ENCODE measurements at regions not wholly inside any gene's neighbourhood (a gene's known extent, or its start where the extent isn't known, plus 50 kb on each side); places are given as distances from the start of the nearest gene placed in this dataset.

DNA sequence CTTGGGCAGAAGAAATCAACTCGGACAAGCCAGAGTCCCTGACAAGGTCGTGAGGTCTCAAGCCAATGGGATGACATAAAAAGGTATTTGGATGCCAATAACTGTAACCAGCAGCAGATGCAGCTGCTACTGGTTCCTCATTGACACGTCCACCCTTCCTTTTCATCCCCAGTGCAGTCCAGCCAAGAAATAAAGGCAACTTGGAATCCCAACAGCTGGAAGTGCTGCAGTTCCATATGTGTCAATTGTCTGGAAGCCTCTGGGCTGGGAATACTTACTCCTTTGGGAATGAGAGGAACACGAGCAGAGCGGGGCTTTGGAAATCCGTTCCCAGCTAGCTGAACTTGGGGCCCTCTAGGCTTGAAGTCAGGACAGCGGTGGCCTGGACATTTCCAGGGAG lies 360.4 kb upstream of the ZFHX3 start:
- TF ChIP-seq, protein P1, sequence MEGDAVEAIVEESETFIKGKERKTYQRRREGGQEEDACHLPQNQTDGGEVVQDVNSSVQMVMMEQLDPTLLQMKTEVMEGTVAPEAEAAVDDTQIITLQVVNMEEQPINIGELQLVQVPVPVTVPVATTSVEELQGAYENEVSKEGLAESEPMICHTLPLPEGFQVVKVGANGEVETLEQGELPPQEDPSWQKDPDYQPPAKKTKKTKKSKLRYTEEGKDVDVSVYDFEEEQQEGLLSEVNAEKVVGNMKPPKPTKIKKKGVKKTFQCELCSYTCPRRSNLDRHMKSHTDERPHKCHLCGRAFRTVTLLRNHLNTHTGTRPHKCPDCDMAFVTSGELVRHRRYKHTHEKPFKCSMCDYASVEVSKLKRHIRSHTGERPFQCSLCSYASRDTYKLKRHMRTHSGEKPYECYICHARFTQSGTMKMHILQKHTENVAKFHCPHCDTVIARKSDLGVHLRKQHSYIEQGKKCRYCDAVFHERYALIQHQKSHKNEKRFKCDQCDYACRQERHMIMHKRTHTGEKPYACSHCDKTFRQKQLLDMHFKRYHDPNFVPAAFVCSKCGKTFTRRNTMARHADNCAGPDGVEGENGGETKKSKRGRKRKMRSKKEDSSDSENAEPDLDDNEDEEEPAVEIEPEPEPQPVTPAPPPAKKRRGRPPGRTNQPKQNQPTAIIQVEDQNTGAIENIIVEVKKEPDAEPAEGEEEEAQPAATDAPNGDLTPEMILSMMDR (conservative IDR thresholded peaks at IDR 0.05 in 1 of 2, IDR thresholded peaks at IDR 0.05 in 1 of 2; ENCODE audit: extremely low read depth in 1 of 2, insufficient read depth in 1 of 2, low read depth in 1 of 2, low read length in 2 of 2), result no peak
- TF ChIP-seq EZH2 (IDR thresholded peaks at IDR 0.05; ENCODE audit: borderline replicate concordance, low read length), result no peak

Measured in mammary epithelial cell (primary cell).